ENCODE measurements at regions not wholly inside any gene's neighbourhood (a gene's known extent, or its start where the extent isn't known, plus 50 kb on each side); places are given as distances from the start of the nearest gene placed in this dataset.

DNA sequence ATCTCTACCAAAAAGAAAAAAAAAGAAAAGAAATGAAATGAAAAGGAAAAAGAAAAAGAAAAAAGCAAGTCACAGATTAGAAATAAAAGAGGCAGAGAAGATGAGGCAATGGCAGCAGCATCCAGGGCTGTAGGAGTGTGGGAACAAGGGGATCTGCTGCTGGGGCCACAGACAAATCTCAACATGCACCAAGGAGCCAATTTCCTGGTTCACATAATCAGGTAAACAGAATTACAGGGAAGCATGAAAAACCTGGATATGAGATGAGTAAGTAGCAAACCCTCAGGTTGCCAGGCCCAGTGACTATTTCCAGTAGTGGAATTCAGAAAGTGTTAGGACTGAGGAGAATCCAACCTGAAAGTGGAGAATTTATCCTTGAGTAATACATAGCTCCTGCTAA lies 77.4 kb upstream of the ARHGAP28 start:
- no TSS peak for BruUV-seq (replicated peaks)
- TF ChIP-seq ZNF41 (CRISPR knock-in tag; conservative IDR thresholded peaks at IDR 0.05) (no peak), ZNF77 (CRISPR knock-in tag; IDR thresholded peaks at IDR 0.05) (no peak), BACH1 (tag; IDR thresholded peaks at IDR 0.05) (no peak), FOXJ2 (tag; IDR thresholded peaks at IDR 0.05) (no peak), NFE2L1 (tag; IDR thresholded peaks at IDR 0.05; ENCODE audit: borderline replicate concordance, low read depth) (no peak)
- TF ChIP-seq, protein P1, sequence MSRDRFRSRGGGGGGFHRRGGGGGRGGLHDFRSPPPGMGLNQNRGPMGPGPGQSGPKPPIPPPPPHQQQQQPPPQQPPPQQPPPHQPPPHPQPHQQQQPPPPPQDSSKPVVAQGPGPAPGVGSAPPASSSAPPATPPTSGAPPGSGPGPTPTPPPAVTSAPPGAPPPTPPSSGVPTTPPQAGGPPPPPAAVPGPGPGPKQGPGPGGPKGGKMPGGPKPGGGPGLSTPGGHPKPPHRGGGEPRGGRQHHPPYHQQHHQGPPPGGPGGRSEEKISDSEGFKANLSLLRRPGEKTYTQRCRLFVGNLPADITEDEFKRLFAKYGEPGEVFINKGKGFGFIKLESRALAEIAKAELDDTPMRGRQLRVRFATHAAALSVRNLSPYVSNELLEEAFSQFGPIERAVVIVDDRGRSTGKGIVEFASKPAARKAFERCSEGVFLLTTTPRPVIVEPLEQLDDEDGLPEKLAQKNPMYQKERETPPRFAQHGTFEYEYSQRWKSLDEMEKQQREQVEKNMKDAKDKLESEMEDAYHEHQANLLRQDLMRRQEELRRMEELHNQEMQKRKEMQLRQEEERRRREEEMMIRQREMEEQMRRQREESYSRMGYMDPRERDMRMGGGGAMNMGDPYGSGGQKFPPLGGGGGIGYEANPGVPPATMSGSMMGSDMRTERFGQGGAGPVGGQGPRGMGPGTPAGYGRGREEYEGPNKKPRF (IDR thresholded peaks at IDR 0.05; ENCODE audit: low read depth, low read length), result no peak
- TF ChIP-seq, protein P2, sequence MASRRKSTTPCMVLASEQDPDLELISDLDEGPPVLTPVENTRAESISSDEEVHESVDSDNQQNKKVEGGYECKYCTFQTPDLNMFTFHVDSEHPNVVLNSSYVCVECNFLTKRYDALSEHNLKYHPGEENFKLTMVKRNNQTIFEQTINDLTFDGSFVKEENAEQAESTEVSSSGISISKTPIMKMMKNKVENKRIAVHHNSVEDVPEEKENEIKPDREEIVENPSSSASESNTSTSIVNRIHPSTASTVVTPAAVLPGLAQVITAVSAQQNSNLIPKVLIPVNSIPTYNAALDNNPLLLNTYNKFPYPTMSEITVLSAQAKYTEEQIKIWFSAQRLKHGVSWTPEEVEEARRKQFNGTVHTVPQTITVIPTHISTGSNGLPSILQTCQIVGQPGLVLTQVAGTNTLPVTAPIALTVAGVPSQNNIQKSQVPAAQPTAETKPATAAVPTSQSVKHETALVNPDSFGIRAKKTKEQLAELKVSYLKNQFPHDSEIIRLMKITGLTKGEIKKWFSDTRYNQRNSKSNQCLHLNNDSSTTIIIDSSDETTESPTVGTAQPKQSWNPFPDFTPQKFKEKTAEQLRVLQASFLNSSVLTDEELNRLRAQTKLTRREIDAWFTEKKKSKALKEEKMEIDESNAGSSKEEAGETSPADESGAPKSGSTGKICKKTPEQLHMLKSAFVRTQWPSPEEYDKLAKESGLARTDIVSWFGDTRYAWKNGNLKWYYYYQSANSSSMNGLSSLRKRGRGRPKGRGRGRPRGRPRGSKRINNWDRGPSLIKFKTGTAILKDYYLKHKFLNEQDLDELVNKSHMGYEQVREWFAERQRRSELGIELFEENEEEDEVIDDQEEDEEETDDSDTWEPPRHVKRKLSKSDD (conservative IDR thresholded peaks at IDR 0.05; ENCODE audit: low read length), result no peak
- TF ChIP-seq, protein P3, sequence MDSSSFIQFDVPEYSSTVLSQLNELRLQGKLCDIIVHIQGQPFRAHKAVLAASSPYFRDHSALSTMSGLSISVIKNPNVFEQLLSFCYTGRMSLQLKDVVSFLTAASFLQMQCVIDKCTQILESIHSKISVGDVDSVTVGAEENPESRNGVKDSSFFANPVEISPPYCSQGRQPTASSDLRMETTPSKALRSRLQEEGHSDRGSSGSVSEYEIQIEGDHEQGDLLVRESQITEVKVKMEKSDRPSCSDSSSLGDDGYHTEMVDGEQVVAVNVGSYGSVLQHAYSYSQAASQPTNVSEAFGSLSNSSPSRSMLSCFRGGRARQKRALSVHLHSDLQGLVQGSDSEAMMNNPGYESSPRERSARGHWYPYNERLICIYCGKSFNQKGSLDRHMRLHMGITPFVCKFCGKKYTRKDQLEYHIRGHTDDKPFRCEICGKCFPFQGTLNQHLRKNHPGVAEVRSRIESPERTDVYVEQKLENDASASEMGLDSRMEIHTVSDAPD (CRISPR knock-in tag; IDR thresholded peaks at IDR 0.05), result no peak
- POLR2A ChIA-PET, result no interaction called here
- CTCF ChIA-PET (ENCODE audit: low intra/inter-chr PET ratio), result no interaction called here
- Histone ChIP-seq H3K9ac (ENCODE audit: insufficient read depth in 1 of 2, low read depth in 2 of 2, low read length in 2 of 2) (no peak overlapping the region), H4K20me1 (replicated peaks; ENCODE audit: control insufficient read depth, insufficient read depth, low read length) (no peaks in the 10 kb centered on the region), H3K36me3 (ENCODE audit: control insufficient read depth, insufficient read depth, low read length) (no peaks in the 10 kb centered on the region), H3K27me3 (ENCODE audit: control insufficient read depth in 2 of 2, insufficient read depth in 2 of 2, low read length in 2 of 2) (peaks cover 19 to 24% of the 10 kb centered on the region in 2 experiments), H2AFZ (ENCODE audit: low read depth, low read length) (no peak overlapping the region), H3K4me2 (ENCODE audit: insufficient read depth, low read length) (no peak overlapping the region), H3K79me2 (ENCODE audit: control insufficient read depth, insufficient read depth, low read length) (no peaks in the 10 kb centered on the region), H3K4me3 (no peak overlapping the region), H3K9me1 (ENCODE audit: control insufficient read depth, insufficient read depth, low read length) (no peaks in the 10 kb centered on the region), H3K4me1 (replicated peaks in 1 of 2; ENCODE audit: control insufficient read depth in 2 of 2, insufficient read depth in 2 of 2, low read length in 2 of 2) (no peaks in the 10 kb centered on the region), H3K27ac (ENCODE audit: extremely low read depth, low read depth, low read length) (no peak overlapping the region), H3K9me3 (replicated peaks; ENCODE audit: control insufficient read depth, insufficient read depth, low read depth, low read length) (no peaks in the 10 kb centered on the region)
- ATAC-seq, result no peak
- in situ Hi-C loops (cut with MboI) (no loop called here), intact Hi-C loops (cut with micrococcal nuclease) (no loop called here)
- DNase-seq (ENCODE audit: extremely low read depth in 1 of 4, low spot score in 3 of 4), result no peak
- FAIRE-seq, result no peak
